Activated CD4-positive, alpha-beta T cell treated with anti-CD3 and anti-CD28 coated beads for 48 hours (primary cell): ENCODE measurements at regions not wholly inside any gene's neighbourhood (a gene's known extent, or its start where the extent isn't known, plus 50 kb on each side); places are given as distances from the start of the nearest gene placed in this dataset.
"Not testable (repeated sequence)": the region's sequence is repeated elsewhere in the genome, so short reads cannot be mapped to it uniquely, and the experiment has no call there.

Source experiments
- DNase-seq: peaks from one replicate; pipeline ENCODE4 v3.0.0-alpha.2; 2020

- DNase-seq, result no peak
Measured at GRCh38 chr6:28771401-28772267, 152.2 kb downstream of the TRIM27 start.

- no peak for DNase-seq
Measured at GRCh38 chr6:28772480-28773381, 151.1 kb downstream of the TRIM27 start.

GRCh38 chr6:28774292-28775051, 149.3 kb downstream of the TRIM27 start:
- DNase-seq, result no peak

- no peak for DNase-seq
Measured at GRCh38 chr6:28775052-28775376, 148.8 kb downstream of the TRIM27 start.

- DNase-seq, result no peak
Measured at GRCh38 chr6:28775405-28776129, 148.2 kb downstream of the TRIM27 start.

- no peak for DNase-seq
Measured at GRCh38 chr6:28776269-28777146, 147.3 kb downstream of the TRIM27 start.

- DNase-seq, result no peak
Measured at GRCh38 chr6:28777147-28777461, 146.7 kb downstream of the TRIM27 start.

GRCh38 chr6:28782113-28782673, 141.6 kb downstream of the TRIM27 start:
- DNase-seq, result no peak

- no peak for DNase-seq
Measured at GRCh38 chr6:28785962-28786679, 137.7 kb downstream of the TRIM27 start.

- peak; percentile 67 for DNase-seq
Measured at GRCh38 chr6:28789553-28790083, 134.2 kb downstream of the TRIM27 start.

GRCh38 chr6:28791002-28791383, 132.8 kb downstream of the TRIM27 start:
- no peak for DNase-seq

GRCh38 chr6:28794175-28795002, 129.4 kb downstream of the TRIM27 start:
- DNase-seq, result peak; percentile 31

GRCh38 chr6:28800647-28801046, 123.1 kb downstream of the TRIM27 start:
- DNase-seq, result not testable (repeated sequence)

GRCh38 chr6:28802417-28803336, 121.1 kb downstream of the TRIM27 start:
- peak; percentile 59 for DNase-seq

- DNase-seq, result no peak
Measured at GRCh38 chr6:28803337-28803709, 120.5 kb downstream of the TRIM27 start.

GRCh38 chr6:28807682-28808280, 116.0 kb downstream of the TRIM27 start:
- peak; percentile 74 for DNase-seq

GRCh38 chr6:28808383-28808782, 115.4 kb downstream of the TRIM27 start:
- DNase-seq, result no peak
